Endodermal cell (in vitro differentiated cells): ENCODE measurements at regions not wholly inside any gene's neighbourhood (a gene's known extent, or its start where the extent isn't known, plus 50 kb on each side); places are given as distances from the start of the nearest gene placed in this dataset.
A peak's percentile ranks its signal among the peaks of the same experiment; 100 is the strongest.

Experiments used
- DNase-seq: peaks from one replicate; pipeline ENCODE4 v3.0.0-alpha.2; 2017
- H3K27ac ChIP-seq: 2 replicates; pipeline ENCODE4 v1.5.1; 2013; ENCODE audit warnings: mild to moderate bottlenecking, low read depth, low read length, moderate library complexity
- H3K27me3 ChIP-seq: 2 replicates; pipeline ENCODE4 v1.6.1; 2013; ENCODE audit warnings: mild to moderate bottlenecking, low read length, moderate library complexity; ENCODE audit not compliant: insufficient read depth, control insufficient read depth, poor library complexity, severe bottlenecking
- H3K36me3 ChIP-seq: 2 replicates; pipeline ENCODE4 v1.7.0; 2013; ENCODE audit warnings: mild to moderate bottlenecking, low read length, moderate library complexity; ENCODE audit not compliant: control insufficient read depth, insufficient read depth
- H3K4me1 ChIP-seq: one replicate; pipeline ENCODE4 v1.7.0; 2013; ENCODE audit warnings: low read length; ENCODE audit not compliant: control insufficient read depth, insufficient read depth
- H3K4me3 ChIP-seq: 2 replicates; pipeline ENCODE4 v1.5.1; 2013; ENCODE audit warnings: mild to moderate bottlenecking, low read length, moderate library complexity
- H3K9ac ChIP-seq: 2 replicates; pipeline ENCODE4 v1.6.1; 2013; ENCODE audit warnings: mild to moderate bottlenecking, low read length, moderate library complexity; ENCODE audit not compliant: poor library complexity, severe bottlenecking; ENCODE audit errors: extremely low read depth
- H3K9me3 ChIP-seq: 2 replicates; pipeline ENCODE4 v1.6.1; 2013; ENCODE audit warnings: mild to moderate bottlenecking, low read length, moderate library complexity; ENCODE audit not compliant: control insufficient read depth
- H3K27ac Mint-ChIP-seq: 2 replicates; pipeline ENCODE4 v1.8.0; 2020; ENCODE audit warnings: mixed read lengths
- H3K27me3 Mint-ChIP-seq: 2 replicates; pipeline ENCODE4 v1.8.0; 2021; ENCODE audit warnings: mild to moderate bottlenecking, mixed read lengths; ENCODE audit not compliant: insufficient read depth
- H3K36me3 Mint-ChIP-seq: 2 replicates; pipeline ENCODE4 v1.8.0; 2020; ENCODE audit warnings: low read depth, mixed read lengths
- H3K4me1 Mint-ChIP-seq: 2 replicates; pipeline ENCODE4 v1.8.0; 2020; ENCODE audit warnings: mixed read lengths
- H3K4me3 Mint-ChIP-seq: 2 replicates; pipeline ENCODE4 v1.8.0; 2020; ENCODE audit warnings: mild to moderate bottlenecking, moderate library complexity, mixed read lengths
- H3K9me3 Mint-ChIP-seq: 2 replicates; pipeline ENCODE4 v1.8.0; 2020; ENCODE audit warnings: mild to moderate bottlenecking, mixed read lengths
- WGBS, 2 experiments: methylation state at CpG; one replicate each; pipeline versions ENCODE4 v1.1.5 to v1.1.7; 2013; ENCODE audit warnings: missing lambda C conversion rate in 2 of 2, mixed read lengths in 1 of 2; ENCODE audit not compliant: insufficient coverage in 1 of 2, insufficient read length in 1 of 2; 5-methylcytosine and 5-hydroxymethylcytosine counted together
- TF ChIP-seq, protein P1 (sequence below): fragments of 200-600 bp; sonication (generic); conservative IDR thresholded peaks from 2 replicates; pipeline ENCODE4 v1.5.0; 2021; ENCODE audit warnings: antibody characterized with exemption, mild to moderate bottlenecking

DNA sequence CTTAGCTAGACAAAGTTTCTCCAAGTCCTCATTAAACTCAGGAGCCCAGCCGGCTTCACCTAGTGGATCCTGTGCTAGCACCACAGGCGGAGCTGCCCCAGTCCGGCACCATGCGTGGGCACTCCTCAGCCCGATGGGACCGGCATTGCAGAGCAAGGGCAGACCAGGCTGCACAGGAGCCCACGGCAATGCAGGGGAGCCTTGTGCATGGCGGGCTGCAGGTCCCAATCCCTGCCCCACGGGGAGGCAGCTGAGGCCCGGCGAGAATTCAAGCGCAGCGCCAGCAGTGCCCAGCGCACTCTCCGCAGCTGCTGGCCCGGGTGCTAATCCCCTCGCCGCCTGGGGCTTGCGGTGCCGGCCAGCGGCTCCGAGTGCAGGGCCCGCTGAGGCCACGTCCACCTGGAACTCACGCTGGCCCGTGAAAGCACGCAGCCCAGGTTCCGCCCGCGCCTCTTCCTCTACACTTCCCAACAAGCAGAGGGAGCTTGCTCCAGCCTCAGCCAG lies 292.3 kb upstream of the EYS start:
- H3K4me1 Mint-ChIP-seq: peaks cover 7% of the 10 kb centered on the region
- Histone ChIP-seq H3K27ac (no peak overlapping the region), H3K4me3 (no peak overlapping the region), H3K9me3 (no peaks in the 10 kb centered on the region), H3K4me1 (peaks cover 3% of the 10 kb centered on the region), H3K9ac (no peak overlapping the region), H3K27me3 (no peaks in the 10 kb centered on the region), H3K36me3 (no peaks in the 10 kb centered on the region)
- H3K4me3 Mint-ChIP-seq: no peak overlapping the region
- H3K9me3 Mint-ChIP-seq: peaks cover 16% of the 10 kb centered on the region
- no peak overlapping the region for H3K27ac Mint-ChIP-seq
- TF ChIP-seq, protein P1, sequence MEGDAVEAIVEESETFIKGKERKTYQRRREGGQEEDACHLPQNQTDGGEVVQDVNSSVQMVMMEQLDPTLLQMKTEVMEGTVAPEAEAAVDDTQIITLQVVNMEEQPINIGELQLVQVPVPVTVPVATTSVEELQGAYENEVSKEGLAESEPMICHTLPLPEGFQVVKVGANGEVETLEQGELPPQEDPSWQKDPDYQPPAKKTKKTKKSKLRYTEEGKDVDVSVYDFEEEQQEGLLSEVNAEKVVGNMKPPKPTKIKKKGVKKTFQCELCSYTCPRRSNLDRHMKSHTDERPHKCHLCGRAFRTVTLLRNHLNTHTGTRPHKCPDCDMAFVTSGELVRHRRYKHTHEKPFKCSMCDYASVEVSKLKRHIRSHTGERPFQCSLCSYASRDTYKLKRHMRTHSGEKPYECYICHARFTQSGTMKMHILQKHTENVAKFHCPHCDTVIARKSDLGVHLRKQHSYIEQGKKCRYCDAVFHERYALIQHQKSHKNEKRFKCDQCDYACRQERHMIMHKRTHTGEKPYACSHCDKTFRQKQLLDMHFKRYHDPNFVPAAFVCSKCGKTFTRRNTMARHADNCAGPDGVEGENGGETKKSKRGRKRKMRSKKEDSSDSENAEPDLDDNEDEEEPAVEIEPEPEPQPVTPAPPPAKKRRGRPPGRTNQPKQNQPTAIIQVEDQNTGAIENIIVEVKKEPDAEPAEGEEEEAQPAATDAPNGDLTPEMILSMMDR: no peak
- WGBS, 2 experiments: 92 to 96% methylated on average over 6 to 30 of the region's 30 CpGs
- H3K27me3 Mint-ChIP-seq: no peaks in the 10 kb centered on the region
- DNase-seq: no peak
- no peaks in the 10 kb centered on the region for H3K36me3 Mint-ChIP-seq

DNA sequence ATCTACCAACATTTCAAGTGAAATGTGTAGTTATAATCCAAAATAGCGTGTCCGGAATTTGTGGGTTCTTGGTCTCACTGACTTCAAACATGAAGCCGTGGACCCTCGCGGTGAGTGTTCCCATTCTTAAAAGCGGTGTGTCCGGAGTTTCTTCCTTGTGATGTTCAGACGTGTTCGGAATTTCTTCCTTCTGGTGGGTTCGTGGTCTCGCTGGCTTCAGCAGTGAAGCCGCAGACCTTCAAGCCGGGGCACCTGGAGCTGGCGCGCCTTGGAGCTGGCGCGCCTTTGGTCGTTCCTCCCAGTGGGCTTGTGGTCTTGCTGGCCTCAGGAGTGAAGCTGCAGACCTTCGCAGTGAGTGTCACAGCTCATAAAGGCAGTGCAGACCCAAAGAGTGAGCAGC lies 291.5 kb upstream of the EYS start:
- H3K9ac ChIP-seq: no peak overlapping the region
- H3K4me3 ChIP-seq: no peak overlapping the region
- 95 to 97% methylated on average over 15 to 19 of the region's 19 CpGs for WGBS, 2 experiments
- H3K27me3 ChIP-seq: no peaks in the 10 kb centered on the region
- H3K36me3 ChIP-seq: no peaks in the 10 kb centered on the region
- Mint-ChIP-seq H3K27me3 (no peaks in the 10 kb centered on the region), H3K4me3 (no peak overlapping the region), H3K4me1 (peaks cover 7% of the 10 kb centered on the region), H3K27ac (no peak overlapping the region), H3K36me3 (no peaks in the 10 kb centered on the region), H3K9me3 (peaks cover 16% of the 10 kb centered on the region)
- H3K9me3 ChIP-seq: no peaks in the 10 kb centered on the region
- TF ChIP-seq, protein P1: no peak
- no peak overlapping the region for H3K27ac ChIP-seq
- no peak for DNase-seq
- H3K4me1 ChIP-seq: peaks cover 3% of the 10 kb centered on the region

DNA sequence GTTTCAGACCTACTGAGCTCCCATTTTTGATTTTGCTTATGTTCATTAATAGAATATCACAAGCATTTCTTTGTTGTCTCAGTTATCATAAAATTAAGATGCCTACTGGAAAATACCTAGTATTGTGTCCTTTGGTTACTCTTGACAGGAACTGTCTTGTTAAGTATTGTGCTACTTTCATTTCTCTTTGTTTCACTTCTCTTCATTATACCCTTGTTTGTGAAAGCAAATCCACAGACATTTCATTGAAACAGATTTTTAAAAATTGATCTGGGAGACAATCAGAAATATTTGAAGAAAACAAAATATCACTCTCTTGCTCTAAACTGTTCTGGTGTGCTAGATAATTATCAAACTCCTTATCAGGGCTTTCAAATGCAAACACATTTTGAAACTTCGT lies 290.5 kb upstream of the EYS start:
- H3K27me3 ChIP-seq: no peaks in the 10 kb centered on the region
- H3K36me3 ChIP-seq: no peaks in the 10 kb centered on the region
- peaks cover 16% of the 10 kb centered on the region for H3K4me1 Mint-ChIP-seq
- H3K27me3 Mint-ChIP-seq: no peaks in the 10 kb centered on the region
- TF ChIP-seq, protein P1: no peak
- WGBS, 2 experiments: 77 to 83% methylated on average over 1 of the region's 1 CpG
- H3K9ac ChIP-seq: no peak overlapping the region
- H3K27ac Mint-ChIP-seq: peak overlapping the region; percentile 3
- H3K4me3 Mint-ChIP-seq: no peak overlapping the region
- no peaks in the 10 kb centered on the region for H3K9me3 ChIP-seq
- no peaks in the 10 kb centered on the region for H3K36me3 Mint-ChIP-seq
- no peak overlapping the region for H3K27ac ChIP-seq
- no peak for DNase-seq
- peaks cover 6% of the 10 kb centered on the region for H3K4me1 ChIP-seq
- no peak overlapping the region for H3K4me3 ChIP-seq
- peaks cover 16% of the 10 kb centered on the region for H3K9me3 Mint-ChIP-seq
